ENCODE measurements at regions not wholly inside any gene's neighbourhood (a gene's known extent, or its start where the extent isn't known, plus 50 kb on each side); places are given as distances from the start of the nearest gene placed in this dataset.

DNA sequence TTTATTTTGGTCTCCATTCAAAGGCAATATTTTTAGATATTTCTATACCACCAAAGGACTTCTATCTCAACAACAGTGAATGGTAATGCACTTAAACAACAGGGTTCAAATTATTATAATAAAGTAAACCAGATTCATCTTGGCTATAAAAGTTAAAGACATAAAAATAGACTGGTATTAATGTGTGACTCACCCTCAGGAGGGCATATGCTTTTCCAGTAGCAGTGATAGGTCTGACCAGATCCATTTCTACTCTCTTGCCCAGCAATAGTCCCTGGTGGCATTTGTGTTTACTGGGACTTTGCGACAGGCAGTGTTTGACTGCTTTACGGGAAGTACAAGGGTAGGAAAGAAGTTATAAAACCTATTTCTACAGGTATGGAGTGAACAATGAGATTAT lies 353.2 kb upstream of the ATP2B1 start:
- Histone ChIP-seq H3K9ac (ENCODE audit: low read length) (no peak overlapping the region), H3K79me1 (ENCODE audit: low read length) (no peaks in the 10 kb centered on the region), H3K36me3 (ENCODE audit: control insufficient read depth, insufficient read depth, low read length) (no peaks in the 10 kb centered on the region), H3K4ac (ENCODE audit: low read depth, low read length) (no peak overlapping the region), H3K27me3 (ENCODE audit: insufficient read depth, low read length, poor library complexity) (no peaks in the 10 kb centered on the region), H4K8ac (ENCODE audit: low read depth, low read length) (no peak overlapping the region), H3K4me2 (ENCODE audit: low read length) (no peak overlapping the region), H3K79me2 (ENCODE audit: control insufficient read depth, insufficient read depth, low read length) (no peaks in the 10 kb centered on the region), H2BK15ac (replicated peaks; ENCODE audit: low read depth) (no peak overlapping the region), H3K23ac (ENCODE audit: low read length) (no peak overlapping the region), H2BK5ac (ENCODE audit: low read length) (no peak overlapping the region), H3K4me1 (ENCODE audit: control insufficient read depth, low read depth, low read length) (no peaks in the 10 kb centered on the region), H3K56ac (ENCODE audit: low read length) (no peak overlapping the region), H3K4me3 (ENCODE audit: low read length) (no peak overlapping the region), H3K27ac (ENCODE audit: low read depth, low read length) (no peak overlapping the region), H2BK120ac (ENCODE audit: low read depth, low read length) (no peak overlapping the region), H3K18ac (ENCODE audit: low read length) (no peak overlapping the region), H2AK5ac (ENCODE audit: low read length) (no peak overlapping the region), H4K5ac (ENCODE audit: low read length) (no peak overlapping the region)
- no peak for DNase-seq
- no CpG with 5 or more reads among the region's 2 CpGs for WGBS (ENCODE audit: extremely low coverage, insufficient coverage, low lambda C conversion rate)

DNA sequence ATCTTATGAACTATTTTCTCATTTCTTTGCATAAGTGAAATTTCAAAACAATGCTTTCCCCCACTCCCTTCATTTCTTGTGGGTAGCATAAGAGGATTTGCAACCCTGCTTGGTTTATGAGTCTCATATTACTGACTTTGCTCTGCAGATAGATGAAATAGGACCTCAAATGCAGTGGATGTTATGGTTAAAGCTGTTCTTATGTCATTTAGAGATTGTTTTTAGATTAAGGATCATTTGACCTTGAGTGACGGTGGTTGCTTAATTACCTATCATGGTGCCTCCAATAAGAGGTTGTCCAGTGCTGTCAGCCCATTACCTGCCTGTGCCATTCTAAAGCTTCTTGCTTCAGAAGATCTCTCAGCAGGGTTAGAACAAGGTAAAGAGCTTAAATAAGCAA lies 351.4 kb upstream of the ATP2B1 start:
- Histone ChIP-seq H4K5ac (ENCODE audit: low read length) (no peak overlapping the region), H3K18ac (ENCODE audit: low read length) (no peak overlapping the region), H3K79me2 (ENCODE audit: control insufficient read depth, insufficient read depth, low read length) (no peaks in the 10 kb centered on the region), H3K4me3 (ENCODE audit: low read length) (no peak overlapping the region), H4K8ac (ENCODE audit: low read depth, low read length) (no peak overlapping the region), H2BK120ac (ENCODE audit: low read depth, low read length) (no peak overlapping the region), H3K79me1 (ENCODE audit: low read length) (no peaks in the 10 kb centered on the region), H3K23ac (ENCODE audit: low read length) (no peak overlapping the region), H3K4me1 (ENCODE audit: control insufficient read depth, low read depth, low read length) (no peaks in the 10 kb centered on the region), H3K36me3 (ENCODE audit: control insufficient read depth, insufficient read depth, low read length) (no peaks in the 10 kb centered on the region), H3K9ac (ENCODE audit: low read length) (no peak overlapping the region), H3K4me2 (ENCODE audit: low read length) (no peak overlapping the region), H3K27me3 (ENCODE audit: insufficient read depth, low read length, poor library complexity) (no peaks in the 10 kb centered on the region), H3K27ac (ENCODE audit: low read depth, low read length) (no peak overlapping the region), H2BK5ac (ENCODE audit: low read length) (no peak overlapping the region), H2BK15ac (replicated peaks; ENCODE audit: low read depth) (no peak overlapping the region), H3K4ac (ENCODE audit: low read depth, low read length) (no peak overlapping the region), H3K56ac (ENCODE audit: low read length) (no peak overlapping the region), H2AK5ac (ENCODE audit: low read length) (no peak overlapping the region)
- DNase-seq, result no peak
- WGBS (ENCODE audit: extremely low coverage, insufficient coverage, low lambda C conversion rate), result no CpG with 5 or more reads among the region's 1 CpG

DNA sequence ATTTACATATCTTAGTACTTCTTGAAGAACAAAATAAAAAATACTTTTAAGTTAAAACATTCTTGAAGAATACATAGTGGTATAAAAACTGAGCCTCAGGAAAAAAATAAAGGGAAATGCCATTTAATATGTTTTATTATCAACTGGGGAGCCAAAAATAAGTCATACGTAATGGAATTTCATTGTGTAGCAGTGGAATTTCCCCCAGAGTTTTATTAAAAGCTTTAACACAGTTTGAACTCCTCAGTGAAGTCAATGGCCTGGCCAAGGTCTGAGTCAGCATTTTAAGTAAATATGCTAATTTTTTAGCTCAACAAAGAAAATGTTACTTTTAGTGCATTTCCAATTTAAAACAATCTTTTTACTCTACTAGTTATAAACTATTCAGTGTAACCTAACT lies 350.1 kb upstream of the ATP2B1 start:
- Histone ChIP-seq H3K4me2 (ENCODE audit: low read length) (no peak overlapping the region), H3K9ac (ENCODE audit: low read length) (no peak overlapping the region), H3K18ac (ENCODE audit: low read length) (no peak overlapping the region), H2AK5ac (ENCODE audit: low read length) (no peak overlapping the region), H4K8ac (ENCODE audit: low read depth, low read length) (no peak overlapping the region), H3K4ac (ENCODE audit: low read depth, low read length) (no peak overlapping the region), H3K79me1 (ENCODE audit: low read length) (no peaks in the 10 kb centered on the region), H3K27ac (ENCODE audit: low read depth, low read length) (no peak overlapping the region), H4K5ac (ENCODE audit: low read length) (no peak overlapping the region), H2BK5ac (ENCODE audit: low read length) (no peak overlapping the region), H3K36me3 (ENCODE audit: control insufficient read depth, insufficient read depth, low read length) (no peaks in the 10 kb centered on the region), H3K23ac (ENCODE audit: low read length) (no peak overlapping the region), H3K27me3 (ENCODE audit: insufficient read depth, low read length, poor library complexity) (no peaks in the 10 kb centered on the region), H3K4me3 (ENCODE audit: low read length) (no peak overlapping the region), H2BK15ac (replicated peaks; ENCODE audit: low read depth) (no peak overlapping the region), H3K4me1 (ENCODE audit: control insufficient read depth, low read depth, low read length) (no peaks in the 10 kb centered on the region), H3K56ac (ENCODE audit: low read length) (no peak overlapping the region), H3K79me2 (ENCODE audit: control insufficient read depth, insufficient read depth, low read length) (no peaks in the 10 kb centered on the region), H2BK120ac (ENCODE audit: low read depth, low read length) (no peak overlapping the region)
- no peak for DNase-seq
- WGBS (ENCODE audit: extremely low coverage, insufficient coverage, low lambda C conversion rate), result no CpG with 5 or more reads among the region's 1 CpG

DNA sequence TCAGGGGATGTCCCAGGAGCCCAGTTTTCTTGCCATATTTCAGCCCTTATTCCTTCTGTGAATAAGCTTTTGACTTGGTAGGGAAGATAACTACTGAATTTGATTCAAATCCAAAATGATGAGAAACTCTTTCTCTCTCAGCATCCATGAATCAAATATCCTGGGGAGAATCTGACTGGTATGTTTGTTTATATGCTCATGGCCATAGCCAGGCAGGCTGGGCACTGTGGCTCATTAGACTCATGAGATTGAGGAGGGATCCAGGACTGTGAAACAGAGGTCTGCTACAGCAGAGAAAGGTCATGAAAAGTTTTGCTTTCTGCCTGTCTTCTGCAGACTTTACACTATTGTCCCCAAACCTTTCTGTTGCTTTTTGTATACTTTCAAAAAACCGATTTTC lies 346.4 kb upstream of the ATP2B1 start:
- H3K56ac ChIP-seq (ENCODE audit: low read length), result no peak overlapping the region
- no CpG with 5 or more reads among the region's 1 CpG for WGBS (ENCODE audit: extremely low coverage, insufficient coverage, low lambda C conversion rate)
- H2BK5ac ChIP-seq (ENCODE audit: low read length), result no peak overlapping the region
- no peak overlapping the region for H4K8ac ChIP-seq (ENCODE audit: low read depth, low read length)
- H3K79me1 ChIP-seq (ENCODE audit: low read length), result no peaks in the 10 kb centered on the region
- H2AK5ac ChIP-seq (ENCODE audit: low read length), result no peak overlapping the region
- H3K9ac ChIP-seq (ENCODE audit: low read length), result no peak overlapping the region
- no peak overlapping the region for H3K4ac ChIP-seq (ENCODE audit: low read depth, low read length)
- no peak overlapping the region for H3K4me2 ChIP-seq (ENCODE audit: low read length)
- no peaks in the 10 kb centered on the region for H3K36me3 ChIP-seq (ENCODE audit: control insufficient read depth, insufficient read depth, low read length)
- H3K79me2 ChIP-seq (ENCODE audit: control insufficient read depth, insufficient read depth, low read length), result no peaks in the 10 kb centered on the region
- H4K5ac ChIP-seq (ENCODE audit: low read length), result no peak overlapping the region
- H3K4me1 ChIP-seq (ENCODE audit: control insufficient read depth, low read depth, low read length), result no peaks in the 10 kb centered on the region
- no peak overlapping the region for H3K23ac ChIP-seq (ENCODE audit: low read length)
- no peak overlapping the region for H3K27ac ChIP-seq (ENCODE audit: low read depth, low read length)
- DNase-seq, result no peak
- H2BK15ac ChIP-seq (replicated peaks; ENCODE audit: low read depth), result no peak overlapping the region
- H3K27me3 ChIP-seq (ENCODE audit: insufficient read depth, low read length, poor library complexity), result no peaks in the 10 kb centered on the region
- H2BK120ac ChIP-seq (ENCODE audit: low read depth, low read length), result no peak overlapping the region
- no peak overlapping the region for H3K18ac ChIP-seq (ENCODE audit: low read length)
- H3K4me3 ChIP-seq (ENCODE audit: low read length), result no peak overlapping the region

DNA sequence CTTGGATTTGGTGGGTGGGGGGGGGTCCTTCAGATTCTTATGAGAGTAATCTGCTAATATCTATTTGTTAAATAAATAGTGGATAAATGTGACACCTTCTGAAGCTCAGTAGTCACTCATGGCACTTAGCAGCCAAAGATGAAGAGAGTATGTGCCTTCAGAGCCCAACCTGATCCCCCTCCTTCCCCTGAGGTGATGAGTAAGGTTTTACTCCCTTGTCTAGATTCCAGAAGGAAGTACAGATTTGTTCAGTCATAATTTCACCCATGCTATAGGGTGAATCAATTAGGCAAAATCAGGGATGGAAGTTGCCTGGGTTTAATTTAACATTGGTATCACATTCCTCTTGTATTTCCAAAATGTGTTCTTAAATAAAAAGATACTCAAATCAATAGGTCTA lies 340.3 kb upstream of the ATP2B1 start:
- H2BK15ac ChIP-seq (replicated peaks; ENCODE audit: low read depth), result no peak overlapping the region
- no peak overlapping the region for H2AK5ac ChIP-seq (ENCODE audit: low read length)
- no peak overlapping the region for H3K4me3 ChIP-seq (ENCODE audit: low read length)
- no peak for DNase-seq
- H3K79me1 ChIP-seq (ENCODE audit: low read length), result no peaks in the 10 kb centered on the region
- H3K4me1 ChIP-seq (ENCODE audit: control insufficient read depth, low read depth, low read length), result no peaks in the 10 kb centered on the region
- H3K9ac ChIP-seq (ENCODE audit: low read length), result no peak overlapping the region
- no peak overlapping the region for H2BK120ac ChIP-seq (ENCODE audit: low read depth, low read length)
- H3K56ac ChIP-seq (ENCODE audit: low read length), result no peak overlapping the region
- no peak overlapping the region for H4K5ac ChIP-seq (ENCODE audit: low read length)
- no peak overlapping the region for H4K8ac ChIP-seq (ENCODE audit: low read depth, low read length)
- H3K4ac ChIP-seq (ENCODE audit: low read depth, low read length), result no peak overlapping the region
- no peaks in the 10 kb centered on the region for H3K79me2 ChIP-seq (ENCODE audit: control insufficient read depth, insufficient read depth, low read length)
- no peak overlapping the region for H3K18ac ChIP-seq (ENCODE audit: low read length)
- H3K27ac ChIP-seq (ENCODE audit: low read depth, low read length), result no peak overlapping the region
- no peak overlapping the region for H2BK5ac ChIP-seq (ENCODE audit: low read length)
- H3K27me3 ChIP-seq (ENCODE audit: insufficient read depth, low read length, poor library complexity), result no peaks in the 10 kb centered on the region
- no peak overlapping the region for H3K4me2 ChIP-seq (ENCODE audit: low read length)
- H3K36me3 ChIP-seq (ENCODE audit: control insufficient read depth, insufficient read depth, low read length), result no peaks in the 10 kb centered on the region
- no peak overlapping the region for H3K23ac ChIP-seq (ENCODE audit: low read length)

DNA sequence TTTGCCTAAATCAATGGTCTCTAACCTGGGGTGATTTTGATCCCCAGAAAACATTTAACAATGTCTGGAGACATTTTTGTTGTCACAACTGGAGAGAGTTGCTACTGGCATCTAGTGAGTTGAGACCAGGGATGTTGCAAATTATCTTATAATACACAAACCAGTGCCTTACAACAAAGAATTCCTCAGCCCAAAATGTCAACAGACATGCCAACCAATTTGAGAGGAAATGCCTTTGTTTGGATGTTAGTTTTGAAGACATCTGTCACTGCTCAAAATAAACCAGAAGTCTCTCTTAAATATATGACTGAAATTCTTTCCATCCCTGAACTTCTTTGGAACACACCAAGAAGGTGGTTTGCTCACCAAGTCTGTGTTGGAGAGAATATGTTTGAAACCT lies 336.9 kb upstream of the ATP2B1 start:
- H4K5ac ChIP-seq (ENCODE audit: low read length), result no peak overlapping the region
- no peak overlapping the region for H3K4me3 ChIP-seq (ENCODE audit: low read length)

More for the DNA sequence above, 336.9 kb upstream of the ATP2B1 start:
- Histone ChIP-seq H3K4me2 (ENCODE audit: low read length) (no peak overlapping the region), H4K8ac (ENCODE audit: low read depth, low read length) (no peak overlapping the region), H3K4me1 (ENCODE audit: control insufficient read depth, low read depth, low read length) (no peaks in the 10 kb centered on the region), H2BK5ac (ENCODE audit: low read length) (no peak overlapping the region), H3K18ac (ENCODE audit: low read length) (no peak overlapping the region), H2AK5ac (ENCODE audit: low read length) (no peak overlapping the region), H3K27me3 (ENCODE audit: insufficient read depth, low read length, poor library complexity) (no peaks in the 10 kb centered on the region), H3K79me2 (ENCODE audit: control insufficient read depth, insufficient read depth, low read length) (no peaks in the 10 kb centered on the region), H2BK15ac (replicated peaks; ENCODE audit: low read depth) (no peak overlapping the region), H3K79me1 (ENCODE audit: low read length) (no peaks in the 10 kb centered on the region), H3K9ac (ENCODE audit: low read length) (no peak overlapping the region), H3K23ac (ENCODE audit: low read length) (no peak overlapping the region), H3K27ac (ENCODE audit: low read depth, low read length) (no peak overlapping the region), H3K36me3 (ENCODE audit: control insufficient read depth, insufficient read depth, low read length) (no peaks in the 10 kb centered on the region), H2BK120ac (ENCODE audit: low read depth, low read length) (no peak overlapping the region), H3K4ac (ENCODE audit: low read depth, low read length) (no peak overlapping the region), H3K56ac (ENCODE audit: low read length) (no peak overlapping the region)
- DNase-seq, result no peak

Data from mesendoderm (in vitro differentiated cells).